CD4-positive, CD25-positive, alpha-beta regulatory T cell (primary cell): ENCODE measurements at regions not wholly inside any gene's neighbourhood (a gene's known extent, or its start where the extent isn't known, plus 50 kb on each side); places are given as distances from the start of the nearest gene placed in this dataset.

Experiments
- ATAC-seq, 2 donors: fragments of 150-1000 bp; cut with Tn5 transposase; one replicate each; pipeline ENCODE4 v1.10.0; 2021; ENCODE audit warnings: low read depth in 2 of 2, moderate number of reproducible peaks in 2 of 2, moderate library complexity in 1 of 2
- DNase-seq, 3 donors: peaks; one replicate each; pipeline versions ENCODE4 v3.0.0 to v3.0.0-alpha.2; 2012 to 2022; ENCODE audit warnings: mixed read lengths in 1 of 3
- H3K27ac ChIP-seq: one replicate; pipeline ENCODE4 v1.7.0; 2013; ENCODE audit warnings: mild to moderate bottlenecking, low read length; ENCODE audit not compliant: insufficient read depth, poor library complexity, severe bottlenecking
- H3K27me3 ChIP-seq: one replicate; pipeline ENCODE4 v1.7.0; 2013; ENCODE audit warnings: low read length; ENCODE audit not compliant: control insufficient read depth, insufficient read depth
- H3K36me3 ChIP-seq: one replicate; pipeline ENCODE4 v1.7.0; 2013; ENCODE audit warnings: mild to moderate bottlenecking, low read length, moderate library complexity; ENCODE audit not compliant: control insufficient read depth, insufficient read depth
- H3K4me1 ChIP-seq: 2 replicates; pipeline ENCODE4 v1.7.0; 2013; ENCODE audit warnings: mild to moderate bottlenecking, low read length; ENCODE audit not compliant: insufficient read depth, control insufficient read depth, poor library complexity, severe bottlenecking
- H3K4me3 ChIP-seq: one replicate; pipeline ENCODE4 v1.7.0; 2013; ENCODE audit warnings: low read depth, mild to moderate bottlenecking, low read length, moderate library complexity
- H3K9me3 ChIP-seq, 2 experiments: 1 replicate in 1 of 2; 2 replicates in 1 of 2; pipeline ENCODE4 v1.7.0; 2013; ENCODE audit warnings: low read length in 2 of 2, mild to moderate bottlenecking in 1 of 2, moderate library complexity in 1 of 2; ENCODE audit not compliant: control insufficient read depth in 2 of 2
- H3K27ac Mint-ChIP-seq, 3 donors: one replicate each; pipeline ENCODE4 v1.8.0; 2020 to 2022; ENCODE audit warnings: mild to moderate bottlenecking in 3 of 3, mixed read lengths in 3 of 3, moderate library complexity in 2 of 3
- H3K27me3 Mint-ChIP-seq: one replicate; pipeline ENCODE4 v1.8.0; 2022; ENCODE audit warnings: mild to moderate bottlenecking, mixed read lengths
- H3K36me3 Mint-ChIP-seq: one replicate; pipeline ENCODE4 v1.8.0; 2020; ENCODE audit warnings: mixed read lengths
- H3K4me1 Mint-ChIP-seq, 4 donors: one replicate each; pipeline ENCODE4 v1.8.0; 2020 to 2022; ENCODE audit warnings: mixed read lengths in 4 of 4, mild to moderate bottlenecking in 1 of 4
- H3K4me3 Mint-ChIP-seq, 4 donors: one replicate each; pipeline ENCODE4 v1.8.0; 2020 to 2022; ENCODE audit warnings: mild to moderate bottlenecking in 4 of 4, mixed read lengths in 4 of 4, moderate library complexity in 3 of 4
- H3K9me3 Mint-ChIP-seq, 7 donors: one replicate each; pipeline ENCODE4 v1.8.0; 2020 to 2022; ENCODE audit warnings: mixed read lengths in 7 of 7, mild to moderate bottlenecking in 3 of 7, moderate library complexity in 2 of 7

GRCh38 chr21:14716761-14717396, 170.8 kb upstream of the SAMSN1 start:
- no peaks in the 10 kb centered on the region for H3K27me3 ChIP-seq
- no peak for DNase-seq
- no peak overlapping the region for H3K4me3 Mint-ChIP-seq
- H3K36me3 ChIP-seq, result no peaks in the 10 kb centered on the region
- H3K27me3 Mint-ChIP-seq, result no peaks in the 10 kb centered on the region
- H3K9me3 ChIP-seq, result peaks cover 0 to 9% of the 10 kb centered on the region in 2 experiments
- peaks cover 7% of the 10 kb centered on the region for H3K36me3 Mint-ChIP-seq
- no peak overlapping the region for H3K27ac ChIP-seq
- no peak for ATAC-seq
- no peak overlapping the region for H3K27ac Mint-ChIP-seq
- H3K9me3 Mint-ChIP-seq, result peaks cover 0 to 16% (median 7%) of the 10 kb centered on the region in 7 donors
- no peaks in the 10 kb centered on the region for H3K4me1 ChIP-seq
- no peaks in the 10 kb centered on the region for H3K4me1 Mint-ChIP-seq
- H3K4me3 ChIP-seq, result no peak overlapping the region

- Mint-ChIP-seq H3K4me3 (no peak overlapping the region), H3K27ac (no peak overlapping the region), H3K9me3 (peaks cover 1 to 22% (median 7%) of the 10 kb centered on the region in 7 donors), H3K27me3 (no peaks in the 10 kb centered on the region), H3K36me3 (peaks cover 8% of the 10 kb centered on the region), H3K4me1 (peaks cover 0 to 2% (median 0%) of the 10 kb centered on the region in 4 donors)
- no peak overlapping the region for H3K27ac ChIP-seq
- no peak overlapping the region for H3K4me3 ChIP-seq
- DNase-seq, result no peak
- H3K9me3 ChIP-seq, result peaks cover 0 to 9% of the 10 kb centered on the region in 2 experiments
- ATAC-seq, result no peak
- no peaks in the 10 kb centered on the region for H3K4me1 ChIP-seq
- no peaks in the 10 kb centered on the region for H3K36me3 ChIP-seq
- H3K27me3 ChIP-seq, result no peaks in the 10 kb centered on the region
Measured at GRCh38 chr21:14713109-14713508, 167.0 kb upstream of the SAMSN1 start.

GRCh38 chr21:14712121-14712715, 166.1 kb upstream of the SAMSN1 start:
- H3K9me3 Mint-ChIP-seq, result peaks cover 1 to 22% (median 7%) of the 10 kb centered on the region in 7 donors
- peaks cover 0 to 2% (median 0%) of the 10 kb centered on the region in 4 donors for H3K4me1 Mint-ChIP-seq
- H3K4me3 Mint-ChIP-seq, result no peak overlapping the region
- Histone ChIP-seq H3K27ac (no peak overlapping the region), H3K9me3 (peaks cover 0 to 9% of the 10 kb centered on the region in 2 experiments), H3K4me1 (no peaks in the 10 kb centered on the region), H3K27me3 (no peaks in the 10 kb centered on the region), H3K36me3 (no peaks in the 10 kb centered on the region), H3K4me3 (no peak overlapping the region)
- H3K27me3 Mint-ChIP-seq, result no peaks in the 10 kb centered on the region
- no peak for ATAC-seq
- no peak for DNase-seq
- no peak overlapping the region for H3K27ac Mint-ChIP-seq
- peaks cover 8% of the 10 kb centered on the region for H3K36me3 Mint-ChIP-seq

- Mint-ChIP-seq H3K9me3 (peaks cover 1 to 22% (median 11%) of the 10 kb centered on the region in 7 donors), H3K27ac (no peak overlapping the region), H3K4me3 (no peak overlapping the region), H3K4me1 (peaks cover 0 to 5% (median 2%) of the 10 kb centered on the region in 4 donors), H3K36me3 (peaks cover 8% of the 10 kb centered on the region), H3K27me3 (no peaks in the 10 kb centered on the region)
- DNase-seq (no peak), ATAC-seq (no peak)
- H3K4me3 ChIP-seq, result no peak overlapping the region
- no peaks in the 10 kb centered on the region for H3K27me3 ChIP-seq
- no peak overlapping the region for H3K27ac ChIP-seq
- peaks cover 0 to 9% of the 10 kb centered on the region in 2 experiments for H3K9me3 ChIP-seq
- no peaks in the 10 kb centered on the region for H3K36me3 ChIP-seq
- H3K4me1 ChIP-seq, result no peaks in the 10 kb centered on the region
Measured at GRCh38 chr21:14711287-14711686, 165.2 kb upstream of the SAMSN1 start.

- Histone ChIP-seq H3K27ac (no peak overlapping the region), H3K4me3 (no peak overlapping the region), H3K9me3 (peaks cover 0 to 2% of the 10 kb centered on the region in 2 experiments), H3K4me1 (no peaks in the 10 kb centered on the region), H3K27me3 (no peaks in the 10 kb centered on the region), H3K36me3 (no peaks in the 10 kb centered on the region)
- H3K9me3 Mint-ChIP-seq, result peaks cover 1 to 13% (median 5%) of the 10 kb centered on the region in 7 donors
- DNase-seq (no peak), ATAC-seq (no peak)
- H3K36me3 Mint-ChIP-seq, result peaks cover 7% of the 10 kb centered on the region
- H3K4me3 Mint-ChIP-seq, result no peak overlapping the region
- H3K4me1 Mint-ChIP-seq, result peaks cover 0 to 8% (median 6%) of the 10 kb centered on the region in 4 donors
- peaks cover 4% of the 10 kb centered on the region for H3K27me3 Mint-ChIP-seq
- H3K27ac Mint-ChIP-seq, result no peak overlapping the region
Measured at GRCh38 chr21:14707511-14708020, 161.5 kb upstream of the SAMSN1 start.

- Histone ChIP-seq H3K4me3 (no peak overlapping the region), H3K36me3 (no peaks in the 10 kb centered on the region), H3K4me1 (no peaks in the 10 kb centered on the region), H3K27me3 (no peaks in the 10 kb centered on the region), H3K27ac (no peak overlapping the region), H3K9me3 (no peaks in the 10 kb centered on the region)
- Mint-ChIP-seq H3K36me3 (peaks cover 4% of the 10 kb centered on the region), H3K9me3 (peaks cover 1 to 6% (median 2%) of the 10 kb centered on the region in 7 donors), H3K27me3 (peaks cover 4% of the 10 kb centered on the region), H3K27ac (peak overlapping the region in 1 of 3 donors; percentile 45), H3K4me1 (peaks cover 0 to 8% (median 6%) of the 10 kb centered on the region in 4 donors), H3K4me3 (no peak overlapping the region)
- ATAC-seq (no peak), DNase-seq (no peak)
Measured at GRCh38 chr21:14706712-14707510, 160.8 kb upstream of the SAMSN1 start.

GRCh38 chr21:14699433-14700407, 153.6 kb upstream of the SAMSN1 start:
- H3K9me3 Mint-ChIP-seq, result peaks cover 0 to 4% (median 0%) of the 10 kb centered on the region in 7 donors
- H3K4me1 Mint-ChIP-seq, result peaks cover 0 to 12% (median 2%) of the 10 kb centered on the region in 4 donors
- H3K4me3 Mint-ChIP-seq, result no peak overlapping the region
- Histone ChIP-seq H3K27ac (no peak overlapping the region), H3K4me3 (no peak overlapping the region), H3K9me3 (no peaks in the 10 kb centered on the region), H3K36me3 (no peaks in the 10 kb centered on the region), H3K27me3 (no peaks in the 10 kb centered on the region), H3K4me1 (no peaks in the 10 kb centered on the region)
- ATAC-seq (no peak), DNase-seq (no peak)
- H3K27me3 Mint-ChIP-seq, result peaks cover 4% of the 10 kb centered on the region
- H3K36me3 Mint-ChIP-seq, result peaks cover 3% of the 10 kb centered on the region
- H3K27ac Mint-ChIP-seq, result no peak overlapping the region
